ENCODE measurements at regions not wholly inside any gene's neighbourhood (a gene's known extent, or its start where the extent isn't known, plus 50 kb on each side); places are given as distances from the start of the nearest gene placed in this dataset.

GRCh38 chr6:165820407-165820806 lies 157.4 kb upstream of the PDE10A start:
- DNase-seq (ENCODE audit: low read depth) = no peak

DNA sequence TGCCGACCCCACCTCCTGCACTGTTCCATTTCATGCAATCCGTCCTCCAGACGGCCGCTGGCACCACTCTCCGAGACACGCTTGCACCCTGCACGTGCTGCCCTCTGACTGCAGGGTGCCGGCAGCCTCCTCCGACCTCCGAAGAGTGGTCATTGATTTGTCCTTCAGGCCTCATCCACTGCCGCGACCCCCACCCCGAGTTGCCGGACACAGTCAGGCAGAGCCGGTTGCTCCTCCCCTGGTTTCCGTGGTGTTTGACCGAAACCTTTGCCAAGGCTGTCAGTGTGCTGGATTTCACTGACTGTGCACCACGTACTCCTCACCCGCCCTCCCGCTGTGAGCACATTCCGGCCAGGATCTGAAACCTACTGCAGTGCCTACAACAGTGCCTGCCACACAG lies 156.4 kb upstream of the PDE10A start:
- no peak for DNase-seq (ENCODE audit: low read depth)

GRCh38 chr6:165818200-165818599 lies 155.2 kb upstream of the PDE10A start:
- no peak for DNase-seq (ENCODE audit: low read depth)

- DNase-seq (ENCODE audit: low read depth) = no peak
Measured at GRCh38 chr6:165817771-165818170, 154.7 kb upstream of the PDE10A start.

DNA sequence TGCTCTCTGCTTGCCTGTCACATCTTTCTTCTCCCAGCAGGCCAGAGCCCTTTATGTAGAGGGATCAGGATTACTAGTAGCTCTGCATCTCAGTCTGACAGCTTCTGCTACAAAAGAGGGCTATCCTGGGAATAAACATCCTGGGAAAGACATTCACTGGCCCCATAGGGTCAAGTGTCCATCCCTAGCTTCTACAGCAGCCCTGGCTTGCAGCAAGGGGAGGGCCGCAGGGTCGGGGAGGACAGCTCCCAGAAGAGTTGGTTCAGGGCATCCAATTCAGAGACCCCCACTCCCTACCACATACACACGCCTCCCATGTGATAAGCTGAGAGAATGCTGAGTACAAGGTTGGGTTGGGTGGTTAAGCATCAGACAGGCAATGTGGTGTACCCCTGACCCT lies 154.1 kb upstream of the PDE10A start:
- DNase-seq (ENCODE audit: low read depth) = no peak

GRCh38 chr6:165814679-165815078 lies 151.6 kb upstream of the PDE10A start:
- no peak for DNase-seq (ENCODE audit: low read depth)

DNA sequence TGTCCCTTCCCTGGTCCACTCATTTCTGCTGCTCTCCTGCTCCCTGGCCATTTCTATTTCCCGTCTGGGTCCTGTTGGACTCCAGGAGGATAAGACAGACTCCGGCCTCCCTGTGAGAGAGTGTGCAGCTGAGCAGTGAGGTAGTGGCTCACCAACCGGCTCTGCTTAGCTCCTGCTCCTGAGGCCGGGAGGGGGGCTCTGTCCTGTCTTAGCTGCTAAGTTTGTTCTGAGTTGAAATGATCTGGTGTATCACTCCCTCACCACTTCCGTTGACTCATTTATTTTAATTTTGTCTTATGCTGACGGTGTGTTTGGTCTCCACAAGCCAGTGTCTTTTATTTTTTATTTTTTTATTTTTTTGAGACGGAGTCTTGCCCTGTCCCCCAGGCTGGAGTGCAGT lies 148.5 kb upstream of the PDE10A start:
- no peak for DNase-seq (ENCODE audit: low read depth)

GRCh38 chr6:165808021-165808420 lies 145.0 kb upstream of the PDE10A start:
- no peak for DNase-seq (ENCODE audit: low read depth)

DNA sequence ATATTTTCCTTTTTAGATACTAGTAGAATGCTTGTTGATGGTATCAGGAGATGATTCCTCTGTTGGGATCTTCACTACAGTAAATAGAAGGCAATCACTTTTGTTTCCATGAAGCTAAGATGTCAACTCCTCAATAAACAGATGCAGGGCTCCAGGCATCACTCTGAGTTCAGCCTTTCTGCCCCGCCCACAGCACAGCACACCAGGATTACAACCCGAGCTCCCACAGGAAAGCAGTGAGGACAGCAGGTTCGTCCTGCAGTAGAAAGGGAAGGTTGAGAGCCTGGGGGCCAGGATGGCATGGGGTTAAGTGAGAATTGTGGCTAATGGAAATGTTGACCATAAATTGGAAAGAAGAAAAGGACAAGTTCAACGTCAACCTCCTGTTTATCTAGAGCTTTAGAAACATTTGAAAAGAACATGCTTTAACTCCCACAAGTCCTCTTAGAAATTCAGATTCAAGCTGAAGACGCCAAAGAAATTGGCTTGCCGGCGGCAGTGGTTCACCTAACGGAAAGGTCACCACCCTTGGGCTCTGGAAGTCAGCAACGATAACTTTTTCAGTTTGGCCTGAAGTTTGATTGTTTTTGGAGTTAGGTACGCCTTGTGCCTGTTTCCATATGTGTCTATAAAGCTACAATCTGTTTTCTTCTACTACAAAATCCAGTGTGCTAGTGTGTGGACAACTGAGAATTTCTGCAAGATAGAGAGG lies 144.4 kb upstream of the PDE10A start:
- DNase-seq (ENCODE audit: low read depth) = no peak

DNA sequence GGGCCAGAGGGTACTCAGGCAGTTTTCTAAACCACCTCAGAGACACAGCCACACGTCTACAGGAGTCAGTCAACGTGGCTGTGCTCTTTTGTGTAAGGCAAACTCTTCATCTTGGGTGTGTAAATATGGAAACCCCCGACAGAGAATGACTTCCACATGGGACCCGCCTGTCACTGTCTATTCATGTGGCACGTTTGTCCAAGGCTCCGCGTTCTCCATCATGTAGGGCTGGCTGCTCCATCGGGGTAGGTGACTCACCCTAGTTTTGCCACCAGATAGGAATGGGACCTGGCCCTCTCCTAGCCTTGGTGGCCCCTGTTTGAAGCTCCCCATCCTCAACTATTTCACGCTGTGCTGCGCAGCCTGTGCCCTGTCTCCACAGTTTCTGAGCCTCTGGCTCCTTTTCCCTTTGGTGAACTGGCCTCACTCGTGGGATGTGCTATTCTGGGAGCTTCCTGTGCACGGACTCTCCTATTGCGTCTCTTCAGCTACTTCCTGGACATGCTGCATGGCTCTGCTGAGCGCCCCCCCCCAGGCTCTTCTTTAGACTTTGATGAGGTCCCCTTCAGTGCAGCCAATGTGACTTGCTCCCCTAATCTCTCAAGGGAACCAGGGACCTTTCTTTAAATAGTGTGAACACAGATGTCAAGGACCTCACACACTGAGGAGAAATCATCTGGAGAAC lies 143.2 kb upstream of the PDE10A start:
- no peak for DNase-seq (ENCODE audit: low read depth)

DNA sequence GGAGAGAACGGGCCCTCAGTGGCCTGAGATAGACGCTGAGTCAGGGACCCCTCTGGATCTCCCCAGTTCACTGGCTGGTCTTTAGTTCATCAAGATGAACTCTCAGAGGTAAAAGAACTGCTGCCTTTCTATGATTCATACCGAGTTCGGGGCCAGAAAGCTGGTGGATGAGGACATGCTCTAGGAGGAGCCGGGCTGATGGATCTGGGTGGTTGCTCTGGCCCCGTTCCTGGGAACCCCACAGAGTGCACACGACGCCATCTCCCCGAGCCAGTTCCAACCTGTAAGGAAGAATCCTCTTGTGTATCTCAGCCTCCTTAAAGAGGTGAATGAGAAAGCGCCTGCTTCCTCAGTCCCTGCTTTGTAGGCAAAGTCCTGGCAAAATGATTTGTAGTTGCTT lies 142.6 kb upstream of the PDE10A start:
- no peak for DNase-seq (ENCODE audit: low read depth)

DNA sequence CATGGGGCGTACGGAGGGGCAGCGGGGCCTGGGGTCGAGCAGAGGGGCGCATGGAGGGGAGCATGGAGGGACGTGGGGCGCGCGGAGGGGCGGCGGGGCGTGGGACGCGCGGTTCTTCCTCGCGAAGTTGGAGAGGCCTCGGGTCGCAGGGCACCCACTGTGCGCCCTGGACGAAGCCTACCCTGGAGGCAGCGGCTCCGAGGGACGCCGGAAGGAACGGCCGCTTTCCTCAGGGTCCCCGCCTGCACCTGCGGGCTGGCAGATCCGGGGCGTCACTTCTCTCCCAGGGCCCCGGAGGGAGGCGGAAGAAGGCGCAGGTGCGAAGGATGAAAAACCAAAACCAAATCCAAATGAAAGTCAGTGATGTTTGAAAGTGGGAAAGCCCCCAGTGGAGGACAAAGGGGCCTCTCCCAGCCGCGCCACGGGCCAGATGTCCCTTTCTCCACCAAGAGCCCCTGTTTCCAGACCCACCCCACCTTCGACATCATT lies 142.1 kb upstream of the PDE10A start:
- no peak for DNase-seq (ENCODE audit: low read depth)

GRCh38 chr6:165804331-165805066 lies 141.5 kb upstream of the PDE10A start:
- no peak for DNase-seq (ENCODE audit: low read depth)

DNA sequence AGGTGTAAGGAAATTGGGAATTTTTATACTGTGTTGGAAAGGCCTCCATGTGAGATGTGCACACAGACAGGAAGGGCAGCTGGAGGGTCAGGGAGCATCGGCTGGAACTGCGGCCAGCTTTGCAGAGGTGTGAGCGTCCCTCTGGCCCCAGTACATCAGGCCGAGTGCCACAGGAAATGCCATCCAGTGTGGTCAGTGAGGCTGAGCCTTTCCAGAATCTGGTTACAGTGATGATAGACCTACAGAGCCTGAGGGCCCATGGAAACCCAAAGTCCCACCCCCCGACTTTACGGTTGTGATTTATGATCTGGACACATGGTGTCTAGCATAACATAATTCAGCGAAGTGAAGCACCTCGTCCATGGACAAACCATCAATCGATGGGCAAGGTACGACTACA lies 137.3 kb upstream of the PDE10A start:
- DNase-seq (ENCODE audit: low read depth) = no peak

GRCh38 chr6:165799391-165800153 lies 136.5 kb upstream of the PDE10A start:
- DNase-seq (ENCODE audit: low read depth) = no peak

DNA sequence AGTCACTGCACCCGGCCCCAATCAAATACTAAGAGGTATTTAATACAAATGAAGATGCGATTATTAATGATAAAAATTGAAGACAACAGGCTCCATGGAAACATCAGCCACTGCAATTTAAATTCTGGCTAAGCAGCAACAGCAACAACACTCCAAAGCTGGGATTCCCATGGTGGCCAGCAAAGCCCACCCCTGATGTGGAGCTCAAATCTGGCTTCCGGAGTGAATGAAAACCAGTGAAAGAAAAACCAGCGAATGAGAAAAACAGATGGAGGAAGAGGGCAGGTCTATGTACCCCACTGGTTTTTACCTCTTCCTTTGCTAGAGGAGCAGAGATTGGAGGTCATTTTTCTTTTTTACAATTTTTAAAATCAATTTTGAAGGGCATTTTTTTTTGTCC lies 135.9 kb upstream of the PDE10A start:
- no peak for DNase-seq (ENCODE audit: low read depth)

GRCh38 chr6:165794179-165794601 lies 131.1 kb upstream of the PDE10A start:
- no peak for DNase-seq (ENCODE audit: low read depth)

DNA sequence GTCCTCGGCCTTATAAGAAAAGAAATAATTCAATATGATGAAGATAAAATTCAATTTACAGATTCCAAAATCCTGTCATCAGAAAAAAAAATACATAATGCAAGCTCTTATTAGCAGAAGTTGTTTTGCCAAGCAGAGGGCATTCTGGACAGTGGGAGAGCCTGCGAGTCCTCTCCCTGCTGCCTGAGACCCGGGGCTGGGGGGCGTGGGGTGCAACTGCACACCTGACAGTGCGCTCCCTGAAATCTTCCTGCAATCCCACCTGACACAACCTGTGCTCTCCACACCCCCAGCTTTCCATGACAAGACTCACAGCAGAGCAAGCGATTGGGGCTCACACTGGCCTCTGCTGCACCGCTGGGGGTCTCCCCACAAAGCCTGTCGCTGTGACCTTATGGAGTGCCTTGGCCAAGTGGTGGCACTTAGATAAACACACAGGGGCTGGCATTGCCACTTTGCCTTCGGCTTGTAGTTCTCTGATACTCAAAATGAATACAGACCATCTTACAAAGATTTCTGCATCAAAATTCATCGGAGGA lies 130.3 kb upstream of the PDE10A start:
- DNase-seq (ENCODE audit: low read depth) = no peak

- no peak for DNase-seq (ENCODE audit: low read depth)
Measured at GRCh38 chr6:165791876-165792437, 128.9 kb upstream of the PDE10A start.

DNA sequence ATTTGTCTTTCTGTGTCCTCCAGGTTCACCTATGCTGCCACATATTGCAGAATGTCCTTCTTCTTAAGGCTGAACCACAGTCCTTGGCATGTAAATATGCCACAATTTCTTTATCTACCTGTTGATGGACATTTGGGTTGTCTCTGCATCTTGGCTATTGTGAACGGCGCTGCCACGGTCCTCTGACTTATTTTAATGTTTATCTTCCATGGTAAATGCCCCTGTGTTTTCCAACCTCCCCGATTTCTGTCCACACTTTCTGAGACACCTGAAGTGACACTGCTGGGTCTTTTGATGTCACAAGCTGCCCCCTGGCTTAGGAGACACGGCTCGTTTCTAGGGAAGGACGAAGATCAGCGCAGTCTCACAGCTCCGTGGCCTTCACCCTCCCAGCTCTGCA lies 128.3 kb upstream of the PDE10A start:
- DNase-seq (ENCODE audit: low read depth) = no peak

DNA sequence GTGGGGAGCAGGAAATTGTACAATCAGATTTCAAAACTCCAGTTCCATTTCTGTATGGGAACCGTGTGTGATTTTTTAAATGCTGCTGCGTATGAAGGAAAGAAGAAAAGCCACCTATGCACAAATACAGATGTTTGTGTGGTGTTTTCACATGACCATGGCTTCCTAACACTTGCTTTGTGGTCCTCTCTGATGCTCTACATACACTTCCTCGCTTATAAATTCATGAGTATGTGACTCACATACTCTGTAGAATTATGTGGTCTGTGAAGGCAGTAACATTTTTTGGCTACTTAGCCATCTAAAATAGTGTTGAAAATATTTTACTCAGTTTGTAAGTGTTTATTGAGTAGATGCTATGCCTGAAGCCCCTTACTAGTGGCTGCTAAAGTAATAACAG lies 119.8 kb upstream of the PDE10A start:
- no peak for DNase-seq (ENCODE audit: low read depth)

GRCh38 chr6:165782134-165782533 lies 119.1 kb upstream of the PDE10A start:
- DNase-seq (ENCODE audit: low read depth) = no peak

Measured in T follicular helper cell (primary cell).